ENCODE measurements at regions not wholly inside any gene's neighbourhood (a gene's known extent, or its start where the extent isn't known, plus 50 kb on each side); places are given as distances from the start of the nearest gene placed in this dataset.
A peak's percentile ranks its signal among the peaks of the same experiment; 100 is the strongest.
"Not testable (repeated sequence)": the region's sequence is repeated elsewhere in the genome, so short reads cannot be mapped to it uniquely, and the experiment has no call there.

DNA sequence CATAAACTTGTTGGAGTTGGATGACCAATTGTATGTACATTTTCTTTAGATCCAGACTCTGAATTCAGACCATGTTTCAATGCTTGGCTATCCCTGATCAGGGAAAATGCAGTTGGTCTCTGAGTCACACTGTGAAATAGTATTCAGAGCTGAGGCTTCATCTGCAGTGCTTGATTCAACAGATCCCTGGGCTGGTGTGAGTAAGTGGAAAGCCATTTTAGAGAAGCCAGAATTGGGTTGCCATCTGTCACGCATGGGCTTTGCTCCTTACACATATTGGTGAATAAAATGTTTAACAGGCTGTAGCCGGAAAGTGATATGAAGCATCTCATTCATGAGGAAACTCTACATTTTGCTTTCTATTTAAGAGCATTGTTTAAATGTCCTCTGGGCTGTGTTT lies 50.0 kb upstream of the ACYP2 start:
- Histone ChIP-seq H3K4me3 (ENCODE audit: insufficient read depth, low read depth, low read length) (no peak overlapping the region), H3K27me3 (ENCODE audit: control insufficient read depth, insufficient read depth, low read length) (no peaks in the 10 kb centered on the region), H3K36me3 (replicated peaks; ENCODE audit: control insufficient read depth, insufficient read depth, low read length) (no peaks in the 10 kb centered on the region)
- DNase-seq = no peak

DNA sequence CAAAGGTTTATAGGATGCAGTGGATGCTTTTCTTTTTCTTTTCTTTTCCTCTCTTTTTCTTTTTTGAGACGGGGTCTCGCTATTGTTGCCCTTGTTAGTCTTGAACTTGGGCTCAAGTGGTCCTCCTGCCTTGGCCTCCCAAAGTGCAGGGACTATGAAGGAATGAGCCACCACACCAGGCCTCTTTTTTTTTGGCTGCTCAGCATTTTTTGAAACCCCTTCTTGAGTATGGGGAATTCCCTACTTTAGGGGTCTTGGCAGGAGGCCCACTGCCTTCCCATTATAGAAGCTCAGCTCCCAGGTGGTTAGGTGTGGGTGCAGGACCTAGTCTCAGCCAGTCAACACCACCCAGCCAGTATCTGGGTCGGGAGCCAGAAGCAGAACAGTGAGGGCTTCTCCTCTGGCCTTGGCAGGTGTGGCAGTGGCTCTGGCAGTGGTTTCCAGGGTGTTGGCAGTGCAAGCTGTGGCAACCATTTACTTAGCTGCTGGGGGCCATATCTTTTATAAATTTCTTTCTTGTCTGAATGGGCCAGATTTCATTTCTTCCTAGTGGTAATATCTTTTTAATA lies 51.4 kb upstream of the ACYP2 start:
- H3K36me3 ChIP-seq (replicated peaks; ENCODE audit: control insufficient read depth, insufficient read depth, low read length) = no peaks in the 10 kb centered on the region
- no peaks in the 10 kb centered on the region for H3K27me3 ChIP-seq (ENCODE audit: control insufficient read depth, insufficient read depth, low read length)
- DNase-seq = no peak
- H3K4me3 ChIP-seq (ENCODE audit: insufficient read depth, low read depth, low read length) = no peak overlapping the region

DNA sequence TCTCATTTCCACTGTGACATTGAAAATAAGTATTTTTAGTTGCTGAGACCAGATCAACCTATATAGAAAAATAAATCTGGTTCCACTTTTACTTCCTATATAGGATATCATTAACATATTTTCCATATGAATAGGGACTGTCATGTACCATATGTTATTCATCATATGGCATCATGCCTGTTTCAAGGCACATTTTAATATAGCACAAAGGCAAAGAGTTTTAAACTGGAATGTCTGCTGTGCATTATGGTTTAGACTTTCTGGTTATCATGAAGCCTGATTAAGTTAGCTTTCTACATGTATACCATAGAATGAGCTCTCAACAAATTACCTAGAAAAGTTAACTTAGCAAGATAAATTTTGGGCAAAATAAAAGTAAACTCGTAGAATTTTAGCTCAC lies 53.0 kb upstream of the ACYP2 start:
- H3K27me3 ChIP-seq (ENCODE audit: control insufficient read depth, insufficient read depth, low read length) = no peaks in the 10 kb centered on the region
- H3K36me3 ChIP-seq (replicated peaks; ENCODE audit: control insufficient read depth, insufficient read depth, low read length) = no peaks in the 10 kb centered on the region
- no peak for DNase-seq
- no peak overlapping the region for H3K4me3 ChIP-seq (ENCODE audit: insufficient read depth, low read depth, low read length)

DNA sequence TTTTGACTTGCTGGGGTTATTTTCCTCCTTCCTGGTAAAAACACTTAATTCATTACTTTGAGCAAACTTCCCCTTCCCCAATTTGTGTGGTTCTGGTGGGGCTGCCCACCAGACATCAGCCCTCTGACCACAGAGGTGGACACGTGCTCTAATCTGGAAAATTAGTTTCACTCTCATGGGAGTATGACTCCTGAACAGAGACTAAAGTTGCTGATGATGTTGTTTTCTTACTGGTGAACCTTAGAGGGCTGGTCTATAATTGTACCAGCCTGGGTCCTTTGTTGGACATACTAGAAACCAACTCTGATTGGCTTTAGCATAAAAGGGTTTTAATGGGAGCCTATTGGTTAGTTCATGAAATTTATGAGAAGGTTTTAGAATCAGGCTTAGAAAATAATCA lies 54.1 kb upstream of the ACYP2 start:
- Histone ChIP-seq H3K4me3 (ENCODE audit: insufficient read depth, low read depth, low read length) (no peak overlapping the region), H3K27me3 (ENCODE audit: control insufficient read depth, insufficient read depth, low read length) (no peaks in the 10 kb centered on the region), H3K36me3 (replicated peaks; ENCODE audit: control insufficient read depth, insufficient read depth, low read length) (no peaks in the 10 kb centered on the region)
- no peak for DNase-seq

DNA sequence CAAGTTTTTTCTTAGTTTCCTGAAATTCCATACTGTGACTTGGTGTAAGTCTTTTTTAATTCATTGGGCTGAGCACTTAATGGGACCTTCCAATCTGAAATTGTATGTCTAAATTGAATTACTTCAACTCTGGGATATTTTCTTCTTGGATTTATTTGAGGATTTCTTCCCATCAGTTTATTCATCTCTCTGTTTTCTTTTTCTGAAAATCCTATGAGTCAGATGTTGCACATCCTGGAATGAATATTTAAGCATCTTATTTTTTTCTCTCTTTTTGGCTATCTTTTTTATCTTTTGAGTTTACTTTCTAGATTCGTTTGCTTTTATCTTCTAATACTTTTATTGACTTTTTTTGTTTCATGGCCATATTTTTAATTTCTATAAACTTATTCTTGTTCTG lies 55.4 kb upstream of the ACYP2 start:
- no peak for DNase-seq
- H3K27me3 ChIP-seq (ENCODE audit: control insufficient read depth, insufficient read depth, low read length) = no peaks in the 10 kb centered on the region
- H3K36me3 ChIP-seq (replicated peaks; ENCODE audit: control insufficient read depth, insufficient read depth, low read length) = no peaks in the 10 kb centered on the region
- no peak overlapping the region for H3K4me3 ChIP-seq (ENCODE audit: insufficient read depth, low read depth, low read length)

DNA sequence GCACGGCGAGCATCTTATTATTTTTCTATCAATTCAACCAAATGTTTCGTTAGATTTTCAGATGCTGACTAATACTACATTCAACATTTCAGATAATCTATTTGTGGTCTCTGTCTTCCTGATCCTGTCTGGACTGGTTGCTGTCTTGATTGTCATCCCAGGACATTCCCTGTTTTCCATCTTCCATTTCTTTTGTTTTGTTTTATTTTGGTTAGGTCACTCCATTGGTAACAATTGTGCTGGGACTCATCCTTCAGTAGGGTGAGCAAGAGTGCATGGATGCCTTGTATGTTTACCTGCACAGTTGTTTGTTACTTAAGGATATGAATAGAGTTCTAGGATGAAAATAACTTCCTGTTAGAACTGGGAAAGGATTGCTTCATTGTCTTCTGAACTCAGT lies 55.9 kb upstream of the ACYP2 start:
- Histone ChIP-seq H3K27me3 (ENCODE audit: control insufficient read depth, insufficient read depth, low read length) (no peaks in the 10 kb centered on the region), H3K4me3 (ENCODE audit: insufficient read depth, low read depth, low read length) (no peak overlapping the region), H3K36me3 (replicated peaks; ENCODE audit: control insufficient read depth, insufficient read depth, low read length) (no peaks in the 10 kb centered on the region)
- no peak for DNase-seq

DNA sequence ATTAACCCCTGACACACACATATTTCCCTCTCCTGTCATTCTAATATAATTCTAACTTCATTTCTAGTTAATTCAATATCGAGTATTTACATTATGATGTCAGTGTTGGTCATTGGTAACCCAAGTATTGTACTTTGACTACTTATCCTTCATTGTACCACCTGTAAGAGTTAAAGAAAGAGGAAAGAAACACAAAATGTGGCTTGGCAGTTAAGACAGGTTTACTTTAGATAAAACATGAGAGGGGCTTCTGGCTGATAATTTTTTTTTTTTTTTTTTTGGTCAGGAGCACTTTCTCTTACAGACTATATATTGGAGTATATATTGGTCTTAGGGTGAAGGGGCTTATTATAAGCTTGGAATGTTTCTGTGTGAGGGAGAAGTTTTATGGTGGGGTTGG lies 57.0 kb upstream of the ACYP2 start:
- Histone ChIP-seq H3K36me3 (replicated peaks; ENCODE audit: control insufficient read depth, insufficient read depth, low read length) (no peaks in the 10 kb centered on the region), H3K27me3 (ENCODE audit: control insufficient read depth, insufficient read depth, low read length) (no peaks in the 10 kb centered on the region), H3K4me3 (ENCODE audit: insufficient read depth, low read depth, low read length) (no peak overlapping the region)
- no peak for DNase-seq

DNA sequence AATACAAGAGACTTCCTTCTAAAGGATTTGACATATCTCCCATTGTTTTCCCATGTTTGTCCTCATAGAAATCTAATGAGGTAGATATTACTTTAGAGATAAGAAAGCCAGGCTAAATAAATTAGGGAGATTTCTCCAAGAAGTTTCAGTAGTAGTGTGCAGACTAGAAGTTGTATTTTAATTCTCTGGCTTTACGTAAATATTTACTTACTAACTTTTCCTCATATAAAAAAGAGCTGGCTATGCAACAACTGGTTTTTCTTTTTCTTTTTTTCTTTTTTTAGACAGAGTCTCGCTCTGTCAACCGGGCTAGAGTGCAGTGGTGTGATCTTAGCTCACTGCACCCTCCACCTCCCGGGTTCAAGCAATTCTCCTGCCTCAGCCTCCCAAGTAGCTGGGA lies 60.6 kb upstream of the ACYP2 start:
- DNase-seq = no peak

DNA sequence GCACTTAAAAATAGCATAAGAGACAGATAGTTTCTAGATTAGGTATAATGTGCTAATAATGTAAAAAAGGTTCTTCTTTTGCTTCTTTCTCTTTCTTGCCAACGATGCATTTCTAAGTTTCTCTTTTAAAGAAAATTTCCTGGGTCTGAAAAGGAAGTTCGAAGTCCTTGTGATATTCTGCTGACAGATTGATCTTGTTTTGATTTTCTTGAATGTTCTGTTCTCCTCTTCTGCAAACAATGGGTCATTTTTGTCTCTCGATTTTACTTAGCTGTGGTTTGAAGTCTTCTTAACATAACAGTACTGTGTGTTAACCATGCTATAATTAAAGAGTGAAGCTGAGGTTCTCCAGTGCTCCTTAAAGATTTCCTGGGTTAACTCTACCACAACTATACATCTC lies 61.1 kb upstream of the ACYP2 start:
- H3K36me3 ChIP-seq (replicated peaks; ENCODE audit: control insufficient read depth, insufficient read depth, low read length) = no peaks in the 10 kb centered on the region

More for the DNA sequence above, 60.6 kb upstream of the ACYP2 start:
- Histone ChIP-seq H3K4me3 (ENCODE audit: insufficient read depth, low read depth, low read length) (no peak overlapping the region), H3K36me3 (replicated peaks; ENCODE audit: control insufficient read depth, insufficient read depth, low read length) (no peaks in the 10 kb centered on the region), H3K27me3 (ENCODE audit: control insufficient read depth, insufficient read depth, low read length) (no peaks in the 10 kb centered on the region)

DNA sequence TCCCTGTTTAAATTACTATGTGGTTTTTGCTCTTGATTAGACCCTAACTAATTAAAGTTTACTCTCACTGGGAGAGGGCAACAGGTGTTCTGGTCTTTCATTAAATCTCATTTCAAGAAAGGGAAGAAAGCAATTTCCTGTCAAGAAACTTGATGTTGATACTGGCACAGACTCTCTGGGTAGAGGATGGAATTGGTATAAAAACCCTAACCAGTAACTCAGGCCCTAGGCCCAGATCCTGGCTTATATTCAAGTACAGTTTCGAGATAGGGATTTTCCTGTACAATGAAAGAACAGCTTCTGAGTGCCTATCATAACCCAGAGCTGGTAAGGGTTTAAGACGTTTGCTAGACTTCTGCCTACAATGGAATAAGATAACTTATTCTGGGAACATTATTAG lies 61.6 kb upstream of the ACYP2 start:
- Histone ChIP-seq H3K4me3 (ENCODE audit: insufficient read depth, low read depth, low read length) (no peak overlapping the region), H3K27me3 (ENCODE audit: control insufficient read depth, insufficient read depth, low read length) (no peaks in the 10 kb centered on the region), H3K36me3 (replicated peaks; ENCODE audit: control insufficient read depth, insufficient read depth, low read length) (no peaks in the 10 kb centered on the region)
- DNase-seq = no peak

More for the DNA sequence above, 61.1 kb upstream of the ACYP2 start:
- H3K4me3 ChIP-seq (ENCODE audit: insufficient read depth, low read depth, low read length) = no peak overlapping the region
- no peak for DNase-seq
- no peaks in the 10 kb centered on the region for H3K27me3 ChIP-seq (ENCODE audit: control insufficient read depth, insufficient read depth, low read length)

DNA sequence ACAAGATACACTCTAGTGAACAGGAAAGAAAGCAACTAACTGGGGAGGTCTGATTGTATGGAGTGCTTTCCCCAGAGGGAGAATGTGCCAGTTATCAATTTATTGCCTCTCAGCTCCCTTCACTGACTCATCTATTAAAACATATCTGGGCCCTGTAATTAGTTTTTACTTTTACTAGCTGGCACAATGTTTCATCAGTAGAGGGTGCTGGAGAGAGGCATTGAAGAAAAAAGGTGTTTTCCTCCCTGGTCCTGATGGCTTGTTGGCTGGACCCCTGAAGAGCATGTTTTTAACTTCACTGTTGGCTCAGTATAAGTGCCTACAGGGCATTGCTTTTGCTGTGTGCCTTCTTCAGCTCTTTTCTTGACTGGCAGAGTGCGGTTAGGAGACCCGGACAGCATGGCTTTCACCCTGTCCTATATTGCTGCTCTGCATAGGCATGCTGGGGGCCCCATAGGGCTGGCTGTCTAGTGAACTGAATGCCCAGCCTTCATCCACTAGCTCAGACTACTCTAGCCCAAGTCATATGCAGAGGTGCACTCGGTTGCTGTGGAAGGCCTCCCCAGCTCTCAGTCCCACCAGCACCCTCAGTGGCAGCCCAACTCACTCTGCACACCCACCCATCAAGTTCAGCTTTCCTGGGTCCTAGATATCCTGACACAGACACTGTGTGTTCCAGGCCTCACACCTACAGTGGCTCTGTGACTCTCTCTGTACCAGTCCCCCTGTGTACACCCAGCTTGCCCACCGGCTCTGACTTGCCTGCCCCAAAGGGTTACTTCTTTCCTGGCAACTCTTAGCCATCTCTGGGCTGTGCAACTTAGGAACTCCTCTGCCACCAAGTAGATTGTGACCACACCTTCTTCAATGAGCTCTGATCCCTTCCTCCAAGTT lies 62.3 kb upstream of the ACYP2 start:
- no peak overlapping the region for H3K4me3 ChIP-seq (ENCODE audit: insufficient read depth, low read depth, low read length)
- DNase-seq = peak; percentile 28
- H3K36me3 ChIP-seq (replicated peaks; ENCODE audit: control insufficient read depth, insufficient read depth, low read length) = no peaks in the 10 kb centered on the region
- H3K27me3 ChIP-seq (ENCODE audit: control insufficient read depth, insufficient read depth, low read length) = no peaks in the 10 kb centered on the region

DNA sequence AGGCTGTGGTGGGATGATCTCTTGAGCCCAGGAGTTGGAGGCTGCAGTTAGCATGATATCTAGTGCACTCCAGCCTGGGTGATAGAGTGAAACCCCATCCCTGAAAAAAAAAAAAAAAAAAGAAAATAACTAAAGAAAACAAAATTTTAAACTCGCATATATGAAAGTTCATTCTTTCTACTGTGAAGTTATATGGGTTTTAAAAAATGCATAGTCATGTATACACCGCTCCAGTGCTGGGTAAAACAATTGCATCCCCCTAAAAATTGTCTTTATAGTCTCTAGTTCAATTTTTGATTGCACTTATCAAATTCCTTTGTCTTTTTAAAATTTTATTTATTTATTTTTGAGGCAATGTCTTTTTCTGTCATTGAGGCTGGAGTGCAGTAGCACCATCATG lies 65.0 kb upstream of the ACYP2 start:
- Histone ChIP-seq H3K27me3 (ENCODE audit: control insufficient read depth, insufficient read depth, low read length) (no peaks in the 10 kb centered on the region), H3K36me3 (replicated peaks; ENCODE audit: control insufficient read depth, insufficient read depth, low read length) (no peaks in the 10 kb centered on the region), H3K4me3 (ENCODE audit: insufficient read depth, low read depth, low read length) (no peak overlapping the region)
- no peak for DNase-seq

DNA sequence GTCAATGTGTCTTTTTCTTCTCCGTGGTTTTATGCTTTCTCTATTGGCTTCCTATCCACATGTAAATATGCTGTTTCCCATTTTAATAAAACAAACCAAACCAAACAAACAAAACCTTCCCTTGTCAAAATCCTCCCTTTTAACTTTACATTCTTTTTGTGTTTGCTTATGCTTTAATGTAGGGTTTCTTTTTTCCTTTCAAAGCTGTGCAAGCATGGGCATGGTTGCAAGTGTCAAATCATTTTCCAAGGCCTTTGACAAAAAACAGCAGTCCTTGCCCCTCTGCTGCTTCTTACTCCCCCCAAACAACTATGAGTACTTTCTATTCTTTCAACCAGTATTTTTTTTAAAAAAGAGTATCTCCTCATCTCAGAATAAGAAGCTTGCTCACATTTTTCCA lies 66.0 kb upstream of the ACYP2 start:
- Histone ChIP-seq H3K27me3 (ENCODE audit: control insufficient read depth, insufficient read depth, low read length) (no peaks in the 10 kb centered on the region), H3K36me3 (replicated peaks; ENCODE audit: control insufficient read depth, insufficient read depth, low read length) (no peaks in the 10 kb centered on the region), H3K4me3 (ENCODE audit: insufficient read depth, low read depth, low read length) (no peak overlapping the region)
- DNase-seq = no peak

DNA sequence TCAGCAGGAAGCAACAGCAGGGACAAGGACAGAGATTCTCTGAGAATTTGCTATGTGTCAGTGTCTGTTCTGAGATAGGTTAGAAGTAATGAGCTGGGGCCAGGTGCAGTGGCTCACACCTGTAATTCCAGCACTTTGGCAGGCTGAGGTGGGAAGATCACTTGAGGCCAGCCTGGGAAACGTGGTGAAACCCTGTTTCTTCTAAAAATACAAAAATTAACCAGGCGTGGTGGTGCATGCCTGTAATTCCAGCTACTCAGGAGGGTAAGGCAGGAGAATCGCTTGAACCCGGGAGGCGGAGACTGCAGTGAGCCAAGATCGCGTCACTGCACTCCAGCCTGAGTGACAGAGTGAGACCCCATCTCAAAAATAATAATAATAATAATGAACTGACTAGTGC lies 66.5 kb upstream of the ACYP2 start:
- not testable (repeated sequence) for H3K27me3 ChIP-seq (ENCODE audit: control insufficient read depth, insufficient read depth, low read length); DNase-seq

DNA sequence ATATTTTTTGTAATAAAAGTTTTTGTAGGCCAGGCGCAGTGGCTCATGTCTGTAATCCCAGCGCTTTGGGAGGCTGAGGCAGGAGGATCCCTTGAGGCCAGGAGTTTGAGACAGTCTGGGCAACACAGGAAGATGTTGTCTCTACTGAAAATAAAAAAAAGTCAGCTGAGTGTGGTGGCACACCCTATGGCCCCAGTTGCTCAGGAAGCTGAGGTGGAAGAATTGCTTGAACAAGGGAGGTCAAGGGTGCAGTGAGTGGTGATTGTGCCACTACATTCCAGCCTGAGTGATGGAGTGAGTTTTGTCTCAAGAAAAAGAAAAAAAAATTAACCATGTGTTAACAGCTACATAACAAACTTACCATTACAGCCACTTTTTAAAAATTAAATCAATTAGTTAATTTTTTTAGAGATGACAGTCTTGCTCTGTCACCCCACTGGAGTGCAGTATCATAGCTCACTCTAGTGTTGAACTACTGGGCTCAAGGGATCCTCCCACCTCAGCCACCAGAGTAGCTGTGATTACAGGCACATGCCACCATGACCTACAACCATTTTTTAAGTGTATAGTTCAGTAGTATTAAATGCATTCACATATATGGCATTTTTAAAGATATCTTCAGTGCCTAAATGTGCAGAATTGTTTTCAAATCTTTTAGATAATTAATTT lies 67.2 kb upstream of the ACYP2 start:
- DNase-seq = no peak
- no peaks in the 10 kb centered on the region for H3K36me3 ChIP-seq (replicated peaks; ENCODE audit: control insufficient read depth, insufficient read depth, low read length)
- no peaks in the 10 kb centered on the region for H3K27me3 ChIP-seq (ENCODE audit: control insufficient read depth, insufficient read depth, low read length)
- H3K4me3 ChIP-seq (ENCODE audit: insufficient read depth, low read depth, low read length) = no peak overlapping the region

More for the DNA sequence above, 66.5 kb upstream of the ACYP2 start:
- H3K4me3 ChIP-seq (ENCODE audit: insufficient read depth, low read depth, low read length); H3K36me3 ChIP-seq (replicated peaks; ENCODE audit: control insufficient read depth, insufficient read depth, low read length): not testable (repeated sequence)

Data from H7 (cell line).